ENCODE measurements at regions not wholly inside any gene's neighbourhood (a gene's known extent, or its start where the extent isn't known, plus 50 kb on each side); places are given as distances from the start of the nearest gene placed in this dataset.

DNA sequence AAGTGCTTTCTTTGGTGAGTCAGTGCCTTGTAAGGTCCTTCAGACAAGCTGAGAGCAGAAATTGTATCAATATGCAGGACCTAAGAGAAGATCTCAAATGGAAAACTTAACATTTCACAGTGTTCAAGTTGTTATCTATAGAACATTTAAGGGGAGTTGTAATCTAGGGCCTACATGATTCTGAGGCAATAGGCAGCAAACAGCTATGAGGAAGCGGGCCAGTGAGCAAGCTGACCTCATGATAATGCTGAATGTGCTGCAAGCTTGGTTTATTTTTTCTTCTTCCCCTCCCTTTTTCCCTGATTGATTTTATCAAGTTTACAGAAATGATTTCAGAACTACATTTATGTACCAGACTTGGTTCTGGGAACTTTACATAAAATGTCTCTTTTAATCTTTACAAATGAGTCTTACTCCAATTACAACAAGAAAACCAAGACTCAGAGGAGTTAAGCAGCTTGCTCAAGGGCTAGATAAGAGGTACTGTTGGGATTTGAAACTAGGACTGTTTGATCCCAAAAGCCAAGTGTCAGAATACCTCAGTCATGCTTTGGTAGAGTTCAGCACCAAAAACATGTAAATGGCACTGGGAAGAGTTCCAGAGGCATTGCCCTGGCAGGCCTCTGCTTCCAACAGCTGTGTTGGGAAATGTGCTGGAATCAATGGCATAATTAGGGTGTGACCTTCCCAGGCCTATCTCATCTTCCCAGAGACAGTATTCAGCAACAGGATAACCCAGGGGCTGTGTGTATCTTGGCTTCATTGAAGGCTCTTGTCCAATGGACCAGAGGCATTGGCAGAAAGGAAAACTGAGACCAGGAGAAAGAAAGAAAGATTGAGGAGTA is 130.1 kb downstream of the LRRC70 start:
- no peak overlapping the region for H2BK20ac ChIP-seq (ENCODE audit: low read depth, low read length)
- H2AFZ ChIP-seq (replicated peaks; ENCODE audit: low read length, poor library complexity): no peak overlapping the region
- no peaks in the 10 kb centered on the region for H4K20me1 ChIP-seq (ENCODE audit: insufficient read depth, low read length)
- no peak overlapping the region for H3K4me2 ChIP-seq (ENCODE audit: low read depth, low read length)
- H2BK120ac ChIP-seq (ENCODE audit: low read depth, low read length): no peak overlapping the region
- H3K36me3 ChIP-seq (ENCODE audit: control insufficient read depth, insufficient read depth, low read length): no peaks in the 10 kb centered on the region
- H3K4me1 ChIP-seq (ENCODE audit: control insufficient read depth, insufficient read depth, low read length): no peaks in the 10 kb centered on the region
- H3K79me1 ChIP-seq (ENCODE audit: low read depth in 1 of 2, low read length in 2 of 2): no peaks in the 10 kb centered on the region
- H3K9ac ChIP-seq (ENCODE audit: low read depth, low read length): no peak overlapping the region
- H3K27ac ChIP-seq (ENCODE audit: insufficient read depth, low read length): no peak overlapping the region
- no peak overlapping the region for H3K56ac ChIP-seq (ENCODE audit: extremely low read depth, insufficient read depth, low read length)
- in situ Hi-C loops (cut with MboI; ENCODE audit: low sequenced_read_pairs): no loop called here
- no peaks in the 10 kb centered on the region for H3K9me1 ChIP-seq (ENCODE audit: insufficient read depth, low read length)
- no CpG with 5 or more reads among the region's 1 CpG for WGBS, 2 experiments (ENCODE audit: extremely low coverage in 2 of 2, insufficient read length in 1 of 2)
- no peak overlapping the region for H2AK9ac ChIP-seq (replicated peaks; ENCODE audit: low read depth, low read length, poor library complexity)
- H3K18ac ChIP-seq (ENCODE audit: low read depth, low read length): no peak overlapping the region
- ATAC-seq (ENCODE audit: low read depth): no peak
- no peak overlapping the region for H3K23ac ChIP-seq (ENCODE audit: low read depth, low read length)
- H3K14ac ChIP-seq (replicated peaks; ENCODE audit: low read depth, low read length): no peak overlapping the region
- dilution Hi-C loops (cut with HindIII; ENCODE audit: low sequenced_read_pairs, unreplicated experiment): no loop called here
- no peak for DNase-seq
- TF ChIP-seq CEBPB (IDR thresholded peaks at IDR 0.05; ENCODE audit: low read depth, low read length) (no peak), RFX5 (IDR thresholded peaks at IDR 0.05; ENCODE audit: low read depth, low read length) (no peak)
- intact Hi-C loops (cut with micrococcal nuclease): no loop called here
- H2AK5ac ChIP-seq (ENCODE audit: low read depth, low read length): no peak overlapping the region
- H2BK5ac ChIP-seq (ENCODE audit: low read depth, low read length, poor library complexity, severe bottlenecking): no peak overlapping the region
- H3K9me3 ChIP-seq (ENCODE audit: control insufficient read depth, insufficient read depth, low read length): no peaks in the 10 kb centered on the region
- POLR2A ChIA-PET (ENCODE audit: unreplicated experiment): interaction anchor here (0.5 kb wide), 1 partner anchor 538 kb away, joined by 4 read pairs; no protein-coding TSS in a partner anchor
- no peak overlapping the region for H4K8ac ChIP-seq (ENCODE audit: low read depth in 2 of 2, low read length in 2 of 2)
- BruUV-seq (replicated peaks): no TSS peak
- H3K4me3 ChIP-seq (ENCODE audit: insufficient read depth, low read depth, low read length): no peak overlapping the region
- no peak overlapping the region for H4K5ac ChIP-seq (ENCODE audit: low read depth, low read length)
- CTCF ChIA-PET: interaction anchor here (0.7 kb wide), 1 partner anchor 14 kb away, joined by 3 read pairs; no protein-coding TSS in a partner anchor
- H3K4ac ChIP-seq (ENCODE audit: low read depth, low read length): no peak overlapping the region
- no peaks in the 10 kb centered on the region for H3K27me3 ChIP-seq (ENCODE audit: control insufficient read depth, insufficient read depth, low read length)
- no peak overlapping the region for H4K91ac ChIP-seq (ENCODE audit: insufficient read depth, low read depth, low read length)
- no peak overlapping the region for H2BK15ac ChIP-seq (ENCODE audit: low read depth, low read length)

All from IMR-90 (cell line).